NOMO-1 (cell line): ENCODE measurements at regions not wholly inside any gene's neighbourhood (a gene's known extent, or its start where the extent isn't known, plus 50 kb on each side); places are given as distances from the start of the nearest gene placed in this dataset.
"Not testable (repeated sequence)": the region's sequence is repeated elsewhere in the genome, so short reads cannot be mapped to it uniquely, and the experiment has no call there.

Experiments
- DNase-seq, 2 experiments: peaks; one replicate each; lab custom pipeline; 2025; ENCODE audit not compliant: unreplicated experiment in 2 of 2; lab: John Stamatoyannopoulos, UW

- DNase-seq: no peak
These were observed 1152.6 kb downstream of the NSUN3 start for GRCh38 chr3:95215437-95215957.

- no peak for DNase-seq
These were observed 1154.8 kb downstream of the NSUN3 start for GRCh38 chr3:95217661-95218060.

GRCh38 chr3:95218484-95218883 is 1155.6 kb downstream of the NSUN3 start:
- no peak for DNase-seq

GRCh38 chr3:95226437-95226836 is 1163.6 kb downstream of the NSUN3 start:
- DNase-seq: no peak

GRCh38 chr3:95227092-95227491 is 1164.2 kb downstream of the NSUN3 start:
- DNase-seq: no peak

- no peak for DNase-seq
These were observed 1165.6 kb downstream of the NSUN3 start for GRCh38 chr3:95228416-95228815.

GRCh38 chr3:95235916-95236315 is 1173.1 kb downstream of the NSUN3 start:
- no peak for DNase-seq

GRCh38 chr3:95237783-95238182 is 1174.9 kb downstream of the NSUN3 start:
- no peak for DNase-seq

GRCh38 chr3:95240395-95240794 is 1177.5 kb downstream of the NSUN3 start:
- no peak for DNase-seq

GRCh38 chr3:95241256-95241655 is 1178.4 kb downstream of the NSUN3 start:
- not testable (repeated sequence) for DNase-seq

GRCh38 chr3:95246413-95246812 is 1183.6 kb downstream of the NSUN3 start:
- DNase-seq: no peak

GRCh38 chr3:95254061-95254460 is 1191.2 kb downstream of the NSUN3 start:
- DNase-seq: no peak

GRCh38 chr3:95254758-95255157 is 1191.9 kb downstream of the NSUN3 start:
- DNase-seq: no peak

GRCh38 chr3:95265129-95265528 is 1202.3 kb downstream of the NSUN3 start:
- DNase-seq: no peak

- no peak for DNase-seq
These were observed 1208.5 kb downstream of the NSUN3 start for GRCh38 chr3:95271395-95271794.

GRCh38 chr3:95272166-95272565 is 1209.3 kb downstream of the NSUN3 start:
- no peak for DNase-seq

GRCh38 chr3:95272781-95273180 is 1209.9 kb downstream of the NSUN3 start:
- DNase-seq: no peak

GRCh38 chr3:95277613-95278012 is 1214.8 kb downstream of the NSUN3 start:
- no peak for DNase-seq

GRCh38 chr3:95280711-95281352 is 1218.0 kb downstream of the NSUN3 start:
- no peak for DNase-seq

- DNase-seq: no peak
These were observed 1226.4 kb downstream of the NSUN3 start for GRCh38 chr3:95289295-95289694.

GRCh38 chr3:95297581-95297980 is 1234.7 kb downstream of the NSUN3 start:
- DNase-seq: no peak

- no peak for DNase-seq
These were observed 1239.2 kb downstream of the NSUN3 start for GRCh38 chr3:95302044-95302443.

- no peak for DNase-seq
These were observed 1247.7 kb downstream of the NSUN3 start for GRCh38 chr3:95310560-95310959.
